Mesothelial cell of epicardium (in vitro differentiated cells): ENCODE measurements at regions not wholly inside any gene's neighbourhood (a gene's known extent, or its start where the extent isn't known, plus 50 kb on each side); places are given as distances from the start of the nearest gene placed in this dataset.

ENCODE experiments used
- DNase-seq, 2 experiments: peaks; one replicate each; pipeline ENCODE4 v3.0.0; 2021; ENCODE audit warnings: low spot score in 2 of 2; ENCODE audit not compliant: unreplicated experiment in 2 of 2
- H3K27ac Mint-ChIP-seq: 2 replicates; pipeline ENCODE4 v1.8.0; 2021; ENCODE audit warnings: mixed read lengths
- H3K27me3 Mint-ChIP-seq: 2 replicates; pipeline ENCODE4 v1.8.0; 2021; ENCODE audit warnings: low read depth, mixed read lengths
- H3K36me3 Mint-ChIP-seq: 2 replicates; pipeline ENCODE4 v1.8.0; 2021; ENCODE audit warnings: mixed read lengths
- H3K4me1 Mint-ChIP-seq: 2 replicates; pipeline ENCODE4 v1.8.0; 2021; ENCODE audit warnings: mixed read lengths
- H3K4me3 Mint-ChIP-seq: 2 replicates; pipeline ENCODE4 v1.8.0; 2021; ENCODE audit warnings: mild to moderate bottlenecking, moderate library complexity, mixed read lengths
- H3K9me3 Mint-ChIP-seq: 2 replicates; pipeline ENCODE4 v1.8.0; 2021; ENCODE audit warnings: mixed read lengths
- CTCF ChIP-seq: fragments of 200-600 bp; sonication (generic); IDR thresholded peaks from one replicate; pipeline ENCODE4 v1.5.0; 2021; ENCODE audit warnings: antibody characterized with exemption; ENCODE audit not compliant: unreplicated experiment

DNA sequence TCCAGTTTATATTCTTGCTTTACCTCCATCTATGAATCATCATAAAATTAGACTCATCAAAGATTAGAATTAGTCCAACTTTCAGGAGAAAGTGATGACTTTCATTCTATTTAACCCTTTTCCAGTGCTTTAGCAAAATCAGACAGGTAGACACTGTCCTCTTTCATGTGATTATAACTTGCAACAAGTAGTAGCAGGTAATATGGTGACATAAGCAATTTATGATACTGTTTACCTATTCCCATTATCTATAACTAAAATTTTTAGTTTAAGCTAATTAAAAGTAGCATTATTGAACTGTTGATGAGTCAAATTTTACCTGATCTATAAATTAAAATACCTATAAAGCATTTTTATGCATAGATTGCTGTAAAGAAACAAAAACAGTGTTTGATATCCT lies 351.6 kb downstream of the SEC23A start:
- H3K36me3 Mint-ChIP-seq = no peaks in the 10 kb centered on the region
- no peaks in the 10 kb centered on the region for H3K27me3 Mint-ChIP-seq
- no peak for TF ChIP-seq CTCF
- no peaks in the 10 kb centered on the region for H3K4me1 Mint-ChIP-seq
- no peak overlapping the region for H3K27ac Mint-ChIP-seq
- H3K4me3 Mint-ChIP-seq = no peak overlapping the region
- H3K9me3 Mint-ChIP-seq = peaks cover 6% of the 10 kb centered on the region
- DNase-seq = no peak

DNA sequence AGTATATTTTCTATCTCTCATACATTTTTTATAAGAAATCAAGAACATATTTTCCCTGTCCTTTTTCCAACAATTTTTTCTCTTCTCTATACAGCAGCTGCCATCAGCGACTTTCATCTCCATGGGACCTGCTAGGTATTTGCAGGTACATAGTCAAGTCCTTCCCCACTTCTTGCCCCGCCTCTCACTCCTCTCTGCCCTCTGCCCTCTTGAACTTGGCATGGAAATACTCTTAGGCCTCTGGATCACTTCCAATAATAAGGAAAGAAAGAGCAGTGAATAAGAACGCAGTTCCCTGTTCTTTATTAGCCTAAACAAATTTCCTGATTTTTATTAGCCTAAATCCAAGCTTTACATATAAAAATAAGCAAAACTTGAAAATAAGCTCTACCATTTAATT lies 353.1 kb downstream of the SEC23A start:
- no peak for DNase-seq
- Mint-ChIP-seq H3K4me3 (no peak overlapping the region), H3K9me3 (no peaks in the 10 kb centered on the region), H3K27me3 (no peaks in the 10 kb centered on the region), H3K4me1 (no peaks in the 10 kb centered on the region), H3K27ac (no peak overlapping the region), H3K36me3 (no peaks in the 10 kb centered on the region)
- TF ChIP-seq CTCF = no peak

DNA sequence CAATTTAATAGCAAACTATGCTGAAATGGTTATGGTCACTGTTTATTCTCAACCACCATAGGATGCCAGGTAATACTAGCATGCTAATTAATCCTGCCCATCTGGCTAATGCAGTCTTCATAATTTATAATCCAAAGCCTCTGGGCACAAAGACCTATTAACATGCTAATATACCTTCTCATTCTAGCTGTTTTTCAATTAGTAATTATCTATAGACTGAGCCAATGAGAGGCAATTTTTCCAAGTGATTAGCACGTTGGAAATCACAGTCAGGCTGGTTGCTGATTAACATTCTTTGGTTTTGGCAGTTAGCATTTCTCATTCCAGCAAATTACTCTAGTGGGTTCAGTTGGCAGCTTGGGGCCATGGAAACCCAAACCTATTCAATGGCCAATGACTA lies 357.2 kb downstream of the SEC23A start:
- Mint-ChIP-seq H3K4me1 (no peaks in the 10 kb centered on the region), H3K9me3 (no peaks in the 10 kb centered on the region), H3K27me3 (no peaks in the 10 kb centered on the region), H3K4me3 (no peak overlapping the region), H3K27ac (no peak overlapping the region), H3K36me3 (no peaks in the 10 kb centered on the region)
- DNase-seq = no peak
- TF ChIP-seq CTCF = no peak

- H3K36me3 Mint-ChIP-seq = no peaks in the 10 kb centered on the region
- H3K4me3 Mint-ChIP-seq = no peak overlapping the region
- DNase-seq = no peak
- no peaks in the 10 kb centered on the region for H3K9me3 Mint-ChIP-seq
- no peak for TF ChIP-seq CTCF
- H3K4me1 Mint-ChIP-seq = no peaks in the 10 kb centered on the region
- no peak overlapping the region for H3K27ac Mint-ChIP-seq
- H3K27me3 Mint-ChIP-seq = no peaks in the 10 kb centered on the region
Measured at GRCh38 chr14:38743966-38744584, 359.0 kb downstream of the SEC23A start.

GRCh38 chr14:38737686-38738407 lies 365.2 kb downstream of the SEC23A start:
- Mint-ChIP-seq H3K27me3 (no peaks in the 10 kb centered on the region), H3K9me3 (peaks cover 11% of the 10 kb centered on the region), H3K4me1 (no peaks in the 10 kb centered on the region), H3K36me3 (no peaks in the 10 kb centered on the region), H3K4me3 (no peak overlapping the region), H3K27ac (no peak overlapping the region)
- TF ChIP-seq CTCF = no peak
- no peak for DNase-seq
